GM21528 (cell line): ENCODE measurements at regions not wholly inside any gene's neighbourhood (a gene's known extent, or its start where the extent isn't known, plus 50 kb on each side); places are given as distances from the start of the nearest gene placed in this dataset.
"Not testable (repeated sequence)": the region's sequence is repeated elsewhere in the genome, so short reads cannot be mapped to it uniquely, and the experiment has no call there.

Source experiments
- ATAC-seq: cut with Tn5 transposase; IDR thresholded peaks from one replicate; pipeline ENCODE4 v1.9.1; 2021; ENCODE audit warnings: mild to moderate bottlenecking, moderate library complexity; ENCODE audit not compliant: unreplicated experiment, low FRiP score

DNA sequence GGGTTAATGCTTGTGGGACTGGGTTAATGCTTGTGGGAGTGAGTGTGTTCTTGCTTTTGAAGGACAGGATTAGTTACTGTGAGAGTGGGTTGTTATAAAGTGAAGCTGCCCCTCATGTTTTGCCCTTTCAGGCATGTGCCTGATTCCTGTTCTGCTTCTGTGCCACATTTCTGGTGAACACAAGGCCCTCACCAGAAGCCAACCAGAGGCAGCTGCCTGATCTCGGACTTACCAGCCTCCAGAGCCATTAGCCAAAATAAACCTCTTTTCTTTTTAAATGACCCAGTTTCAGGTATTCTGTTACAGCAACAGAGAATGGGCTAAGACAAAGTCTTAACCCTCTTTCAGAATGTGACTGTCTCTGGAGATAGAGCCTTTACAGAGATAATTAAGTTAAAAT lies 113.3 kb upstream of the TMTC4 start:
- ATAC-seq, result no peak

GRCh38 chr13:100776686-100777085 lies 102.1 kb upstream of the TMTC4 start:
- ATAC-seq, result not testable (repeated sequence)

DNA sequence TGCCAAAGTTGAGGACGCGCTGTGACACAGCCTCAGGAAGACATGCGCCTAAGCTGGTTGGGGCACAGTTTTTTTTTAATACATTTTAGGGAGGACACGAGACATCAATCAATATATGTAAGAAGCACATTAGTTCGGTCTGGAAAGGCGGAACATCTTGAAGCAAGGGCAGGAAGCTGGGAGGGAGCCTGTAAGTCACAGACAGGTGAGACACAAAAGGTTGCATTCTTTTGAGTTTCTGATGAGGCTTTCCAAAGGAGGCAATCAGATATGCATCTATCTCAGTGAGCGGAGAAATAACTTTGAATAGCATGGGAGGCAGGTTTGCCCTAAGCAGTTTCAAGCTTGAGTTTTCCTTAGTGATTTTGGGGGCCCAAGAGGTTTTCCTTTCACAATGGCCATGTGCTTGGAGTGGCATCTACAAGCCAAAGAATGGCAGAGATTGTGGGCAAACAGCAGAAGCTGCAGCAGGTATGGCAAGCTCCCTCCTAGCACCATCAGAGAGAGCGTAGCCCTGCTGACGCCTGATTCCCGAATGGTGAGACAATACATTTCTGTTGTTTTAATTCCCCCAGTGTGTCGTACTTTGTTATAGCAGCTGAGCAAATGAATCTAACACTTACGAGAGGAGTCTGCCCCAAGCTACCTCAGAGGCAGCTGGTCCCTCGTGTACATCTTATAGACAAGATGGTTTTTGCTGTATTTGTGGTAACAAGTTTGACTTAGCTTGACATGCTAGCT lies 99.5 kb upstream of the TMTC4 start:
- ATAC-seq, result no peak

- ATAC-seq, result no peak
These were observed 98.8 kb upstream of the TMTC4 start for GRCh38 chr13:100773429-100773828.

- ATAC-seq, result no peak
These were observed 92.6 kb upstream of the TMTC4 start for GRCh38 chr13:100767192-100767591.

DNA sequence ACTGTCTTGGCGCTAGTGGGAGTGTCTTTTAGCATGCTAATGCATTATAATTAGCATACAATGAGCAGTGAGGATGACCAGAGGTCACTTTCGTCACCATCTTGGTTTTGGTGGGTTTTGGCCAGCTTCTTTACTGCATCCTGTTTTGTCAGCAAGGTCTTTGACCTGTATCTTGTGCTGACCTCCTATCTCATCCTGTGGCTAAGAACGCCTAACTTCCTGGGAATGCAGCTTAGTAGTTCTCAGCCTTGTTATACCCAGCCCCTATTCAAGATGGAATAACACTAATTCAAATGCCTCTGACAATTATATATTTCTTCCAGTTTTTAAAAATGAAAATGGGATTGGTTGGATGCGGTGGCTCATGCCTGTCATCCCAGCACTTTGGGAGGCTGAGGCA lies 92.0 kb upstream of the TMTC4 start:
- not testable (repeated sequence) for ATAC-seq

GRCh38 chr13:100764937-100765336 lies 90.3 kb upstream of the TMTC4 start:
- no peak for ATAC-seq

DNA sequence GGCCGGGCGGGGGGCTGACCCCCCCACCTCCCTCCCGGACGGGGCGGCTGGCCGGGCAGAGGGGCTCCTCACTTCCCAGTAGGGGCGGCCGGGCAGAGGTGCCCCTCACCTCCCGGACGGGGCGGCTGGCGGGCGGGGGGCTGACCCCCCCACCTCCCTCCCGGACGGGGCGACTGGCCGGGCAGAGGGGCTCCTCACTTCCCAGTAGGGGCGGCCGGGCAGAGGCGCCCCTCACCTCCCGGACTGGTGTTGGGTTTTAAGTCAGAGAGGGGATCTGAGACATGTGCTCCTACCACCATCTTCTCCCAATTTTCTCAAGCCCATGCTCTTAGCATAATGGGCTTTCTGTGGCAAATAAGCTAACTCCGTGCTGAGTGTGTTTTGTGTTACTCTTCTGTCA lies 87.5 kb upstream of the TMTC4 start:
- not testable (repeated sequence) for ATAC-seq

DNA sequence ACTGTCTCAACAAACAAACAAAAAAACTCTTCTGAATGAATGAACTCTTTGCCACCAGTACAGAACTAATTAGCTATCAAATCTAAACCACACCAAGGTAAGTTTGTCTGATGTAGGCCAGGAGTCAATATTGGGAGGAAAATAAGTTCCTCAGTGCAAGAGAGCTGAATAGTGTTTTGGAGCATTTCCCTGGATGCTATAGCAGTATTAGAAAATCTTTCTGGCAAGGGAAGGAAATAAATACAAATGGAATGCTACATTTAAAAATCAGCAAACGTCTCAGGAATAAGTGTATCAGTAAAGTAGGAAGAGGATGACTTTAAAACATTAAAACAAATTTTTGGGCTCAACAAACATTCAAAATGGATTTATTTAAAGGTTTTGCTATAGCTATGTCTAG lies 81.3 kb upstream of the TMTC4 start:
- ATAC-seq, result no peak

DNA sequence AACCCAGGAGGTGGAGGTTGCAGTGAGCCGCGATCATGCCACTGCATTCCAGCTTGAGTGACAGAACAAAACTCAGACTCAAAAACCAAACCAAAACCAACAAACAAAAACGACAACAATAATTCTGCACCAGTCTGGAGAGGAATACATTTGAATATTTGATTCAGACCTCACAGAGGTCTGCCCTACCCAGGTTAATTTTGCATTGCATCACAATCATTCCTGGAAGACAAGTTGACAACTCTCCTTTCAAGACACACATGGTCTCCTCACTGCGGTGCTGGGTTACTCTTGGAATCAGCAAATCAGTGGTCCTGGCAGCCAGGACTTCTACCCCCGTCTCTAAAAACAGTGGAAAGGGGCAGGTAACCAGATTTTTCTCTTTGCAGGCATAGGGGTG lies 79.9 kb upstream of the TMTC4 start:
- no peak for ATAC-seq

GRCh38 chr13:100753376-100753775 lies 78.8 kb upstream of the TMTC4 start:
- ATAC-seq, result no peak

DNA sequence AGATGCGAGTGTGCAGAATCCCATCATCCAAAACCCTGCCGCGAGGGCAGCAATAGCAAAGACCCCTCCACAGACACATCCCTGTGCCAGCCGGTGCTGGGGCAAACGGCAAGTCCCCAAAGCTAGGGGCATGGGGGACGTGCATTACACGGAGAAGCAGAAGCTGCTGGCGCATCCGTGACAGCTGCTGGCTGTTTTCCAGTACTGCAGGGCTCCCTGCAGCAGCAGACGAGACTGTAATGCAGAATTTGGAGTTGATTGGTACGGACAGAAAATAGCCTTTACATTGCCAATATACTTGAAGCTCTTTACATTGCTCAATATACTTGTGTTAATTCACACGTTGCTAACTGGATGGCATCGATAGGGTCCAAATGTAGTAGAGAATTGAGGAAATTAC lies 77.2 kb upstream of the TMTC4 start:
- ATAC-seq, result no peak

DNA sequence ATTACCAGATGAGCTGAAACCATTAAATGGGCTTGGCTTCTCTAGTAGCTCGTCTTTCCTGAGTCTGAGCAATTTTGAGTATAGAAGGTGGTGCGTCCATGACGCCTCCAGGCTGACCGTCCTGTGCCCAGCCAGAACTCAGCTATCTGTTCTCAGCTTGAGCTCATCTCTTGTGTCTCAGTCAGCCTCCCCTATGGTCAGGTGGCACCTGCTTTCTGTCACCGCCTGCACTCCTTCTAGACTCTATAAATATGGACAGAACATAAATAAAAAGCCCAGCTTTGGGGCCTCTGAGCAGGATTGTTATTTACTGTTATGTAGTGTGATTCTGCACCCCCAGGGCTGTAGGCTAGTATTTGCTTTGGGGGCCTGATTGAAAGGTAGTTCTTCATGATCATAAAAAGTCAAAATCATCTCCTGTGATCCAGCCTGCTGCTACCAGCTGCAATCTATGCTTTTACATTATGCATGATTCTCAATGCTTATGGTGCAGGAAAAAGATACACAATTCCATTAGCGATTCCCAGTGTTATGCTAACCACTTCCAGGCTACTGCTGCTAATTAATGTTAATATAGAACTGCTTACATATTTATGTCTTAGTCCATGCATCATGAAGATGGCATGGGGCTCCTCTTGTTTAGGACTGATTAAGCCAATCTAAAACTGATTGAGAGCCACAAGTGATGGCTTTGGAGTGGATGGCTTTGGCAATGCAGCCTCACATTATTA lies 72.5 kb upstream of the TMTC4 start:
- ATAC-seq, result no peak

DNA sequence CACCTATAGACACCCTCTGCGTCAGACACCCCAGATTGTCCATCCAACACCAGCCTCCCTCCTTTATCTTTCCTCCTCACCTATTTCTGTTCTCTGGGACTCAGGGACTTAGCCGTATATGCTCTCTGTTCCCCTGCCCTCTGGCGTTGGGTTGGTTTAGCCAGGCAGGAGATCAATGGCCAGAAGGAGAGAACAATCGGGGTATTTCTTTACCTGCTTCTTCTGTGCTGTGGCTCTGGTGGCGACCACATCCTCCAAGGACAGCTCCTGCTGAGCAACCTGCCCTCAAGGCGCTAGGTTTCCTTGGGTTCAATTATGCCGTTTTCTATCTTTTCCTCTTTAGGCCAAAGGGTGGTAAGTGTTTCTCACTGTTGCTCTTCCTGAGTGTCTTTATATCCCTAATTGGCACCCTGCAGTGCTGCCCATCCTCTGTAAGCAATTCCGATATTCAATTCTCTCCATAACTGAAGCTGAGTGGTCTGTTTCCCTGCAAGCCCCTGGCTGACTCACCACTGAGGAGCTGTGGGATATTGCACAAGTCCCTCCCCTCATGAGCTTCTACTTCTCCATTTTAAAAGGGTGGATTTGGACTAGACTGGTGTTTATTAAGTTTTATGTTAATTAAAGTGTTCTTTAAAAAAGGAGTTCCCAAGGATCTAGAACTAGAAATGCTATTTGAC lies 63.7 kb upstream of the TMTC4 start:
- no peak for ATAC-seq

DNA sequence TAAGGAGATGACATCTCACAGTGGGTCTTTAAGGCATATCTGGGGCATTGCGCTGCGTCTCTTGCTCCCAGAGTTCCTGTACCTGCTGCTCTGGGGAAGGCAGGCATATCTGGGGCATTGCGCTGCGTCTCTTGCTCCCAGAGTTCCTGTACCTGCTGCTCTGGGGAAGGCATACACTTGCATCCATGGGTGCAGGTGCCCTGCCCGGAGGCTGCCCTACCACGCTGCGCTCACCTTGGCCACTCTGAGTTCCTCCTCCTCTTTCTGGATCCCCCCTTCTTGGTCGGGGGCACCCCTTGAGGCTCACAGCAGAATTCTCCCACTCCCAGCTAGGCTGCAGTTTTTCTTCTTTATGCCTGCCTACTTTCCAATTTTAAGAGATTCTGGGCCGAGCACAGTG lies 60.9 kb upstream of the TMTC4 start:
- no peak for ATAC-seq

DNA sequence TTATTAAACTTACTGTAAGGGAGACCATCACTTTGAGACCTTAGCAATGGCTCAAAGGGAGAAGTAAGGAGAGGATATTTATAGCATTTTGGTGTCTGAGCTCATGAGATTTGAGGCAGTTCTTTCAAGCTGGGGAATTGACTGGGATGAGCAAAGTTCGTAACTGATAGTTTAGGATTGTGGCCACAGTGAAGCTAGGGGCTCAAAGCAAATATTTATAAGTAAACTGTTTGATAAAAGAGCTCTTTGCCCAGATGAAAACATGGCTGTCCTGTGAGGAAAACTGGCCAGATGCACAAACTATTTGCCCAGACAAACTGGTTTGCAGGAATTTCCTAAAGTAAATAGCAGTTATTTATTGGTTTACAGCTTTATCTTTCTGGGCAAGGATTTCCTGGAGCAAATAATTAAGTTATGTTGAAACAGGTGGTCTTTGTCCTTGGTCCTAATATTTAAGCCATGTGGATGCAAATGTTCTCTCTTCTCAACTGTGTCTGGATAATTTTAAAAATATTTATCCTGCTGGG lies 59.7 kb upstream of the TMTC4 start:
- no peak for ATAC-seq

DNA sequence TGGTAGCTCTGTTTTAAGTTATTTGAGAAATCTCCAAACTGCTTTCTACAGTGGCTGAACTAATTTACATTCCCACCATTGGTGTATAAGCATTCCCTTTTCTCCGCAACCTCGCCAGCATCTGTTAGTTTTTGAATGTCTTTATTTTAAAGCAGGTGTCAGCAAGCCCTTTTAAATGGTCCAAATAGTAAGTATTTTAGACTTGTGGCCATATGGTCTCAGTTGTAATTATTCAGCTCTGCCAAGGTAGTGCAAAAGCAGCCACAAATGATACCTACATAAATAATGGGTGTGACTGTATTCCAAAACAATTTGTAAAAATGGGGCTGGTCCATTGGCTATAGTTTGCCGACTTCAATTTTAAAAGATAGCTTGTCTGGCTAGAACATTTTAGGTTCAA lies 58.7 kb upstream of the TMTC4 start:
- ATAC-seq, result no peak

DNA sequence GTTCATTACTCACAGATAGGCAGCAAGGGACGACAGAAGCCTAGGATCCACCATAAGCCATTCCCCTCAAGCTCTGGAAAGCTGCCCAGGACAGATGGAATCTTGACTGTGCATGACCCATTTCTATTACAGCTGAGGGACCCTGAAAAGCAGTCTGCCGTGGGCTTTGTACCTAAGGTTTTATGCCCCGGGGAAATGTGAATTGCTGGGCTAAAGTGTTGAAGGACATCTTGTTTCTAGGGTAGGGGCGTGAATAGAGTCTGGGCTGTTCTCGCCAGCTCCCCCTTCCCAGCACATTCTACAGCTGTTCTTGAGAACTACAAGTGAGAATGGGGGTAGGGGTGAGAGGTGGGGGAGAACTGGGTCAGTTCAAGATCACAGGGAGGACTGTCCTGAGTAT lies 53.6 kb upstream of the TMTC4 start:
- ATAC-seq, result no peak

GRCh38 chr13:100725472-100725871 lies 50.9 kb upstream of the TMTC4 start:
- ATAC-seq, result no peak

DNA sequence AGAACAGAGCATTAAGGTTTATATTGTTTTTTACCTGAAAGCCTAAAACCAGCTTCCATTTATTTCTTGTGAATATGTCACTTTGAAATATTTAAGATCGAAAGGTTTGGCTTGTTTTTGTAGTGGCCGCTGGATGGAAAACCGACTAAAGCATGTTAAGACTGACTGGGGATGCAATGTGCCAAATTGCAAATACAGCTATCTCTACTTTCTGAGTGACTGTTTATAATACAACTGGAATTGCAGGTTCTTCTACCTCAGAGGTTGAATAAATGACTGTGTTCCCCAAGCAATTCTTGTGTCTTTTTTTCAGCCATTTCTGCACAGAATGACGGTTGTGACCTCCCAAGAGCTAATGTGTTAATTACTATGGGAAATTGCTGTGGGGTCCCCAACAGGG lies 50.0 kb upstream of the TMTC4 start:
- no peak for ATAC-seq
